GM19372 (cell line): ENCODE measurements at regions not wholly inside any gene's neighbourhood (a gene's known extent, or its start where the extent isn't known, plus 50 kb on each side); places are given as distances from the start of the nearest gene placed in this dataset.

ENCODE experiments used
- ATAC-seq: cut with Tn5 transposase; IDR thresholded peaks from one replicate; pipeline ENCODE4 v1.9.1; 2021; ENCODE audit warnings: mild to moderate bottlenecking, low read depth, moderate library complexity; ENCODE audit not compliant: unreplicated experiment

DNA sequence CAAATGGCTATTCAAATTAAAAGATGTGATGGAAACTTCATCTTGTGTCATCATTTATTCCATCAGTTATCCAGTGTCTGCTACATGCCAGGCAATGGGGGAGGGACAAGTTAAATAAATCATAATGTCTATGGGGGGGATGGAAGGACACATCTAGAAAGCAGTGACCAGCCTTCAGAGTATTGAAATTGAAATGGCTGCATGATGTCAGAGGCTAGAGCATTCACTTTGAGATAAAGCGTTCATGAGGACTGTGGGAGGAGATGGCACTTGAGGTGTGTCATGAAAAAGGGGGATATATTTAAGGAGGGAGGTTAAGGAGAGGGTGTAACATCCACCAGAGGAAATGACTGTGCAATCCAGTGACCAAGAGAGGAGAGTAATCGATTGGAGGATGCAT lies 50.6 kb downstream of the SLIT2 start:
- ATAC-seq = no peak

DNA sequence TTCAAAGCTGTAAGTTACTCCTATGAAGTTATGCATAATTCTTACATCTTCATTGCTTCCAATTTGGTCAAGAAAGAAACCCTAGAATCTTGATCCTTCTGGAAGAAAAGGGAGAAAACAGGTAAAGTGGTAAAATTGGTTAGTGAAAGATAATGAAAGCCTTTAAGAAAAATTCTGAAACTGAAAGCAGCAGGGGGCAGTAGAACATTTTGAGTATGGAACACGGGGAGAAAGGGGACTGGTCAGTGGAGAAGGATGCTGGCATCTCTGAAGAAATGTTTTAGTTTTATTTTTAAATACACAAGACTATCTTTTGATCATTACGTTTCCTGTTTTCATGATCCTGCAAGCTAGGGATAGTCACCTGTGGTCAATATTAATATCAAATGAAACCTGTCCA lies 54.3 kb downstream of the SLIT2 start:
- ATAC-seq = no peak

DNA sequence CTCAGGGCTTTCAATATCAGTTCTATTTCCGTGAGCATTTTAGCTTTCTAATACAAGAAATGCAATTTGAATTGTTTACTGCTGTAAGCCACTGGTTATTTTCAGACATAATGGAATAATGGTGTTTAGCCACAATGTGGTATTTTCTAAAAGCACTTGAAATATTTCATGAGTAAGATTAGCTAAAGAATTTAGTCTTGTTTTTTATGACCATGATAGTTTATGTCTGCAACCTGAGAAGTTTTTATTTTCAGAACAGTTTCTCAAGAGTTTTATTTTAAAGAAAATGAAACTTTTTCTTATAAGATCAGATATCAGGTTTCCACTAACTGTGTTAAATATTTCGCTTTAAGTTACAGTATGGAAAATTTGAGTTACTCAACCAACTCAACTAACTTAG lies 60.2 kb downstream of the SLIT2 start:
- no peak for ATAC-seq

DNA sequence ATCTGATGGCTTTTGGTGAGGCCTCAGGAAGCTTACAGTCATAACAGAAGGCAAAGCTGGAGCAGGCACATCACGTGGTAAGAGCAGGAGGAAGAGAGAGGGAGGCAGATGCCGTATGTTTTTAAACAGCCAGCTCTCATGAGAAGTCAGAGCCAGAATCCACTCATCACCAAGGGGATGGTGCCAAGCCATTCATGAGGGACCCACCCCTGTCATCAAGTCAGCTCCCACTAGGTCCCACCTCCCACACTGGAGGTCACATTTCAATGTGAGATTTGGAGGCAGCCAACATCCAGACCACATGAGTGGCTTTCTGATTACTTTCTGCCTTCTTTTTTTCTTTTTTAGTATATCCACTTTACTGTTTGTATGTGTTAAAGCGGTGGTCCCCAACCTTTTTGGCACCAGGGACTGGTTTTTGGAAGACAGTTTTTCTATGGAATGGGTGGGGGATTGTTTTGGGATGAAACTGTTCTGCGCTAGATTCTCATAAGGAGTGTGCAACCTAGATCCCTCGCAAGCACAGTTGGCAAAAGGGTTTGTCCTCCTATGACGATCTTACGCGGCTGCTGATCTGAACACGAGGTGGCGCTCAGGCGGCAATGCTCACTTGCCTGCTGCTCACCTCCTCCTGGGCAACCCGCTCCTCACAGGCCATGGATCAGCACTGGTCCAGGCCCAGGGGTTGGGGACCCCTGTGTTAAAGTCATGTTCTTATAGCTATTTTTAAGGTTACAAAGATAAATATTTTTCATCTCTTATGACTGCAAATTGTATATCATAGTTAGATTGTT lies 61.7 kb downstream of the SLIT2 start:
- no peak for ATAC-seq

DNA sequence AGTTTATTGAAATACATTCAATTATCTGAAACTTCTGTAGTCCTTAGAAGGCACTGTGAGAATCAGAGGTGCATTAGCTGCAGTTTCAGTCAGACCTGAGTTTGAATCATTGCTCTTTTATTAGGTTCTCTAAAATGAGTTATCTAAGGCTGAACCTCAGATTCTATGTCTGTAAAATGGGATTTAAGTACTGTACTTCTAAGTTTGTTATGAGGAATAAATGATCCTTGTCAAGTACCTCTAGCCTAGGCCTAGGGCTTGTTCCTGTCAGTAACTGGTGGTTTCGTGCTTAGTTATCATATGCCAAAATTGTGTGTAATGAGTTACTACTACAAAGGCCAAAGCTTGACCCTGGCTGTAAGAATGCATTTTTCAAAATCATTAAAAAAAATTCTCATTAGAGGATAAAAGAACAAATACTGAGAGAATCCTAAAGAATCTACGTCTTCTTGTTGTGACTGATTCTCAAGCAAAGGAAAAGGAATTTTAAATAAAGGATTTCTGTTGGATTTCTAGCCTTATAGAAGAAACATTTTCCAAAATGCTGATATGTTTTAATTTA lies 65.8 kb downstream of the SLIT2 start:
- no peak for ATAC-seq

DNA sequence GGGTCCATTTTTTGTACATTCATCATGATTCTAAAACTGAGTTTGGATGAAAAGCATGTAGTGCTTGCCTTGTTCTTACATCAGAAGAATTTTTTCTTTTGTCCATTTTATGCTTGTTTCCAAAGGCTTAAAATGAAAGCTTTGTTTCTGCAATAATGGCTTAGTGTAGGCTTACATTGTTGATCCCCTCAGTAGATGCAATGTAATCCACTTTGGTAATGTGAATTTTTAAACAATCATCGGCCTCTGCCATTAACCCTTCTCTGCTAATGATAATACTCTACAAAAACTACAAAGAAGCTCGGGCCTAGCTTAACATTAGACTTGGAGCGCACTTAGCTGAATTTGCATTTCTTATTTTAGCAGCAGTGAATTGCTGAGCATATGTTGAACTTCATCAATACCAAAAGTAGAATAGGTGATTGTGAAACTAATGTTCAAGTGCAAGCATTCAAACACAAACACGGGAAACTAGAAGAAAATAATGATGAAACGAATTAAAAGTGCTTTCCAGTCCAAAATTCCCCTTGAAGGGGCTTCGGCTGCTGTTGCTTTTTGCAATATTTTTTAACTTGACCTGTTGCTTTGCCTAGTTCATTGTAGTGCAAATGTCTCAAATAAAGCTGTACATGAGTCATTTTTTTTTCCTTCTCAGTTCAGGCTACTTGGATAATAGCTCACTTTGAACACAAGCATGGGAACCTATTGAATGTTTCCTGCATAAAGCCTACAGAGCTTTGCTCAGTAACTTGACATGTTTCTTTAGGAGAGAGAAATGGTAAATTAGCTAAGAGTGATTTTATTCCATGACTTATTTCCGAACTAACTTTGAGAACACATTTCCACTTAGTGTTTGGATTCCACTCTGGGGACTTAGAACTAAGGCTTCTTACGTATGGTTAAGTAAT lies 66.5 kb downstream of the SLIT2 start:
- ATAC-seq = no peak

DNA sequence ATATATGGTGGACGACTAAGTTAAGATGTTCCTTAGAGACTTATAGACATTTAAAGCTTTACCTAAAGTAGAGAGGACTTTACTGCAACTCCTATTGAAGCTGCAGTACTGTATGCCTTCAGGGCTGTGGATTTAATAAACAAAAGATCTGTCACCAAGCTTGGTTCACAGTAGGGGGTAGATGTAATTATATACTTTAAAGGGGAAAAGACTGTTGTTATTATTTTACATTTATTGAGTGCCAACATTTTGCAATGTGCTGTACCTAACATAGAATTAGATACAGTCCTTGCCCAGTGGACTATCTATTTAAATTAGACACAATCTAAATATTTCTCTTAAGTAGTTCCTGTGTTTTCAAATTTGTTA lies 67.2 kb downstream of the SLIT2 start:
- no peak for ATAC-seq

DNA sequence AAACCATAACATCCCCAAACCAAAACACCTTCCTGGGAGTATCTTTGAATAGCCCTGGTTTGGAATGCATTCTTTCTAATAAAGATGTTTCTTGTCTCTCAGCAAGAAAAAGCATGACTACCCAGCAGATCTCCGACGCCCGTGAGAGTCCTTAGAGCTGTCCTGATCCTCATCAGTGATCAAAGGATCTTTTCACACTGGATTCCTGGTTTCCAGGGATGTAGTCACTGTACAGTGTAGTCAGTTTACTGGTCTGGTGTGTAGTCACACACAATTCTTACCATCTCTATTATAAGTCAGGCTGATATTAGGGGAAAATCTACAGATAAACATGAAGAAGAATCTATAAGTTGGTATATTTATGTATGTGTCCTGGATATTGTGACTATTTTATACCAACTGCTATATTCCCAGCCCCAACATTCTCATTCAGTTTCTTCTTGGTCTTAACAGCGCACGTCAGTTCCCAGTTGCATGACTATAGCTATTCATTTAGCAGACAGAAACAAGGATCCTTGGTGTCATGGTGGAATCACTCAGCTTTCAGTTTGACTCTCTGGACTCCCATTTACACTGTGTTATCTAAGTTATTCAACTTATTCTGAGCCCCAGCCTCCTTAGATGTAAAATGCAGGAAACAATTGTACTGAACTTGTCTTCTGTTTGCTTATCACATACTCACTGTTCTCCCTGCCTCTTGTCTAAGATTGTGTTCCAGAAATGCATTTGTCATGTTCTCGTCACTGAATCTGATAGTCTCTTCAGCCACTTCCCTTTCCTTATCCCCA lies 68.3 kb downstream of the SLIT2 start:
- no peak for ATAC-seq

DNA sequence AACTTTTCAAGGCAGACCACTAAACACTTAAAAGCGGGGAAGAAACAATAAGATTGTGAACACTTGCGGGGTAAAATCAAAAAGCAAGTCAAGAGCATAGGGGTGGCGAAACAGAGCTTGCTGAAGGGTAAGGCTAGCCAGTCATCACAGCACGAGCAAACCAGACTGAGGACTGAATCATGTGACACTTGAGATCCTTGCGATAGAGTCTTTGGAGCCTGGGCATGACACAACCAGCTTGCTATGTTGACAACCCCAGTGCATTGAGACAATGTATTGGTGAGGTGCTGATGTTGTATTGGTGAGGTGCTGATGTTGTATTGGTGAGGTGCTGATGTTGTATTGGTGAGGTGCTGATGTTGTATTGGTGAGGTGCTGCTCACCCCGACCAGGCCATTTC lies 72.3 kb downstream of the SLIT2 start:
- no peak for ATAC-seq

DNA sequence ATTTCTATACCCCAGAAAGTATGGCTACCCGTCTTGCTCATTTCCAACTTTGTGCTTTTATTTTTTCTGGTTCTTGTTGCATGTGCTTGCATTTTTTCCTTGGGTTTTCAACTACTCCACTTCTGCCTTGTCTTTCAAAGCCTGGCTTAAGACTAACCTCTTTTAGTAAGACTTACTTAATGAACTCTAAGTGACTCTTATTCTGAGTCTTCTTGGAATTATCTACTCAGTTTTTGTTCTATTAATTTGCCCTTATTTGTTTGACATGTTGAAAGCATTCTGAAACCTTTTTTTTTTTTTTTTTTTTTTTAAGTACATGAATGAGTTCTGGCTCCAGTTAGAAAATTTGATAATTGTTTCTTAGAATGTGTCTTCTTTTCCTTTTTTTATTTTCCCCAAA lies 74.8 kb downstream of the SLIT2 start:
- no peak for ATAC-seq

DNA sequence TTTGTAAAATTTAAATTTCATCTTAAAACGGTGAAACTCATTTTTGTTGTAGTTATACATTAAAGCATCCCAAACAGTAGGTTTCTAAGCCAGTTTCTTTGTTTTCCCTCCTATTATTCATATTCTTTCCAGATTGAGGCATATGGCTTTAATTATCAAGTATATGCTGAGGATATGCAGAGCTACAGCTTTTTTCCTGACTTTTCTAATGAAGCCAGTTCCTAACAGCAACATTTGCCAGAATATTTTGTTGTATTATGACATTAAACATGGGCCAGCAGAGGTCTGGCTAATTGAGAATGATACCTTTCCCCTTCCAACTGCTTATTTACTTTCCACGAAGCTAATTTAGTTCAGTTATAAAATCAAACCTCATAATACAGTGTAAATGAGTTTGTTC lies 75.3 kb downstream of the SLIT2 start:
- ATAC-seq = no peak

DNA sequence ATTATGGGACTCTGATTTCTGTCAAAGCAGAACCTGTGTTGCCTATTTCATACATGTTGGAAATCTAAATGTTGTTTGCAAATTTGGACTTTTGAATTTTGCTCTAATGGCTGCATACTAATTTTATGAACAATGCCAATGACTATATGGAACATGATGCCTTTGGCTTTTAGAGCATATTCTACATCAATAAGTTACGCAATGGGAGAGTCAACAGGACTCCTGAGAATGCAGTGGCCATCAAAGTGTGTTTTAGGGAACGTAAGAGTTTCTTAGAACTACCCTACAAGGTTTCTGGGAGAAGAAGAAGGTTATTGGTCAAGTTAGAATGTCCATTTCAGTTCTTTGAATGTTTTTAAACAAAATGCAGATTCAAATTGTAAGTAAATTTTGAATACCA lies 76.1 kb downstream of the SLIT2 start:
- ATAC-seq = no peak

DNA sequence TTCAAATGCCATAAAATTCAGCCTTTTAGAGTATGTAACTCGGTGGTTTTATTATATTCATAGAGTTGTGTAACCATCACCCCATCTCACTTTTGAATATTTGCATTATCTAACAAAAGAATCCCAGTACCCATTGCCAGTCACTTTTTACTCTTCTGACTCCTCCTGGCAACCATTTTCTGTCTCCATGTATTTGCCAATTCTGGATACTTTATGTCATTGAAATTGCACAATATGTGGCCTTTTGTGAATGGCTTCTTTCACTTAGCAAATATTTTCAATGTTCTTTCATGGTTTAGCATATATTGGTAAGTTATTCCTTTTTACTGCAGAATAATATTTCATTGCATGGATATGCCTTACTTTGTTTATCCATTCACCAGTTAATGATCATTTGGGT lies 79.9 kb downstream of the SLIT2 start:
- no peak for ATAC-seq

DNA sequence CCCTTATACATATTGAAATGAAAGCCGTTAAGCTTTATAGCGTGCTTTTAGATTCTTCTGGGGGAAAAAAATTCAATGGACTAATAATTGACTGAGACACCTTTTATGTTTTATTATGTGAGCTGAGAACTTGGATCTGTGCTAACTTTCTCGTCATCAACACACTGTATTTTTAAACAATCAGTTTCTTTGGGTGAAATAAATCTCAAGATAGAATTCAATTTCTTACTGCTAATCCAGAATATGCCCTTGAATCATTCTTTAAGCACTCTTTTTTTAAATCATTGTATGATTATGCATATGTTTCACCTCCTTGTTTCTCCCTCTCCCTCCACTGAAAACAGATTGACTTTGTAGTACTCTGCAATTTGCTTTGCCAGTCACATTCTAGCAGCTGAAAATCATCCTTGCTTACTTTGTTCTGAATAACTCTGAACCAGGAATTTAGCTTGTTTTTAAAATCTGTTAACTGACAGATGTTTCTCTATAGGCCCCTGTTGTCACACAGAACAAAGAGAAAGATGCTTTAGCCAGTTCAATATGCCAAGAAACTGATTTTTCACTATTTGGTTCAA lies 81.5 kb downstream of the SLIT2 start:
- no peak for ATAC-seq

DNA sequence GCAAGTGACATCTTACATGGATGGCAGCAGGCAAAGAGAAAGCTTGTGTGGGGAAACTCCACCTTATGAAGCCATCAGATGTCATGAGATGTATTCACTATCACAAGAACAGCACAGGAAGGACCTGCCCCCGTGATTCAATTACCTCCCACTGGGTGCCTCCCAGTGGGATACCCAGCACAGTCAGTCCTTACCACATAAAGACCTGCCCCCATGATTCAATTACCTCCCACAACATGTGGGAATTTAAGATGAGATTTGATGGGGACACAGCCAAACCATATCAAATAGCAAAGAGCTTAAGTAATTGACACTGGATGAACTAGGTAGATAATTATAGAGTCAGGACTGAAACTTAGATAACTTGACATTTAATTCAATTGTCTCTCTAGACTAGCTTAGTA lies 85.6 kb downstream of the SLIT2 start:
- ATAC-seq = no peak

DNA sequence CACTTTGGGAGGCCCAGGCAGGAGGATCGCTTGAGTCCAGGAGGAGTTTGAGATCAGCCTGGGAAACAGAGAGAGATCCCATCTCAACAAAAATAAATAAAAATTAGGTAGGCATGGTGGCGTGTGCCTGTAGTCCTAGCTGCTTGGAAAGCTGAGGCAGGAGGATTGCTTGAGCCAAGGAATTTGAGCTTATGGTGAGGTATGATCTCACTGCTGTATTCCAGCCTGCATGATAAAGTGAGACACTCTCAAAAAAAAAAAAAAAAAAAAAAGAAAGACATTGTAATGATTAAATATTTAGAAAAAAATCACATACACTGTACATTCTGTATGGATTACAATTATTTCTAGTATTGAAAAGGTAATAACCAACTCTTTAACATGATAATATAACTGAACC lies 87.1 kb downstream of the SLIT2 start:
- ATAC-seq = no peak

DNA sequence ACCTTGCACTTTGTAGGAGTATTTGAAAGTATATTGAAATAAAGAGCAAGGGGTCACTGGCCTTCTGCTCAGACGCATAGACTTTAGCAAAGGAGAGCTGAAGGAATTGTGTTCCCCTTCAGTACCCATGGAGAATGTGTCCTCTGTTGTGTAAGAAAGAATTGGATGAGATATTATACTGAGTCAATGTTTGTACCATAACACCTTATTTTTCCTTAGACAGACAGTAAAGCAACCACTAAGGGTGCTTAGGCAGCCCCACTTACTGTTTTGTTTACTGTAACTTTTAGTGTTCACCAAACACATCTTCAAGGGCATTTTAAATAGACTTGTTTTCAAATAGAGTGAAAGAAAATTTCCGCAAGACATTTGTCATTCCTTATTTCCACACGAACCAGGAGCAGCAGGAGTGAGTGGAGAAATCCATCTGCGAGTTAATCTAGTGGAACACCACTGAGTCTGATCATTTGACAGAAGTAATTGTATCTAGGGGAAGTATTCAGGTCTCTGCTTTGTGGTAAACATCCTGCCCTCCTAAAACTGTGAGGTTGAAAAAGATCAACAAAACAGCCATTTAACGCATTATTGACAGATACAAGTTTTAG lies 89.5 kb downstream of the SLIT2 start:
- no peak for ATAC-seq

DNA sequence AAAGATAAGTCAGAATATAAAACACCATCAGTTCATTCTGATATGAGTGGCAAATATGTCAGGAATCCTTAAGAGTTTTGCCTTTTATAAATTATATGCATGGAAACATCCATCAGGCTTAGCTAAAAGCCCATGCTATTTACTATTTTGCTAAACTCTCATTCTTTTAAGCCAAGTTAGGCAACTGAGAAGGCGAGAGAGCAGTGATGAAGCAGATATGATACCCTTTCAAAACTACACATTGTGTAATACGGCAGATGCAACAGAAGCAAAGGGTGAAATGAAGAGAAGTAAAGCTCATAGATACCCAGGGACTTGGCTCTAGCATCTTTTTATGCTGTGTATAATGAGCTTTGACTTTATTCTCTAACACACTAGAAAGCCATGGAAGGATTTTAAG lies 95.8 kb downstream of the SLIT2 start:
- ATAC-seq = no peak

DNA sequence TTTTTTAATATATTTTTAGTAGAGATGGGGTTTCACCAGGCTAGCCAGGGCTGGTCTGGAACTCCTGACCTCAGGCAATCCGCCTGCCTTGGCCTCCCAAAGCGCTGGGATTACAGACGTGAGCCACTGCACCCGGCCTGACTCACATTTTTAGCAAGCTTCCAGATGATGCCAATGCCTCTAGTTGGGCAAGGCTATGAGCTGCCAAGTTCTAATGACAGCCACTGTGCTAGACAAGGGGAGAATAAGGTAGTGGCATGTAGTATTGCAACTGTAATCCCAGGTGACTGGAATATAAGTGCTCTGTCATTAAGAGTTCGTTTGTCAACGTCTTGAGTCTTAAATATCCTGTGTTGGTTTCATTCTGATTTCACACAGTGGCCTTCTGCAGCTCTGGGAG lies 96.7 kb downstream of the SLIT2 start:
- ATAC-seq = no peak
